Tibial nerve (tissue), 4 donors: ENCODE measurements at regions not wholly inside any gene's neighbourhood (a gene's known extent, or its start where the extent isn't known, plus 50 kb on each side); places are given as distances from the start of the nearest gene placed in this dataset.

ENCODE experiments used
- DNase-seq, 2 donors: peaks; one replicate each; pipeline ENCODE4 v3.0.0-alpha.2; 2019; ENCODE audit warnings: low spot score in 2 of 2
- H3K27ac ChIP-seq, 4 donors: fragments of 200-600 bp; sonication (generic) in 3 of 4; one replicate each; pipeline ENCODE4 v1.5.1; 2017 to 2019; ENCODE audit warnings: mild to moderate bottlenecking in 1 of 4
- H3K27me3 ChIP-seq, 2 donors: fragments of 200-600 bp; sonication (generic) in 1 of 2; one replicate each; pipeline versions ENCODE4 v1.5.1 to v1.6.0; 2017 to 2019
- H3K36me3 ChIP-seq, 3 donors: fragments of 200-600 bp; sonication (generic); one replicate each; pipeline ENCODE4 v1.5.1; 2018 to 2019
- H3K4me1 ChIP-seq, 4 donors: fragments of 200-600 bp; sonication (generic) in 3 of 4; one replicate each; pipeline ENCODE4 v1.5.1; 2017 to 2019
- H3K4me3 ChIP-seq, 4 donors: fragments of 200-600 bp; sonication (generic) in 3 of 4; one replicate each; pipeline ENCODE4 v1.5.1; 2017 to 2019; ENCODE audit warnings: mild to moderate bottlenecking in 1 of 4, moderate library complexity in 1 of 4
- H3K9me3 ChIP-seq, 4 donors: fragments of 200-600 bp; sonication (generic) in 3 of 4; one replicate each; pipeline ENCODE4 v1.5.1; 2017 to 2019
- EP300 ChIP-seq, 2 donors: sonication (generic); formaldehyde crosslinking; IDR thresholded peaks; one replicate each; pipeline ENCODE4 v1.6.1; 2017; ENCODE audit warnings: antibody characterized with exemption in 2 of 2, mild to moderate bottlenecking in 1 of 2
- POLR2A ChIP-seq, 2 donors: fragments of 450-650 bp; IDR thresholded peaks; one replicate each; pipeline ENCODE4 v1.6.1; 2017; ENCODE audit warnings: antibody characterized with exemption in 2 of 2, mild to moderate bottlenecking in 2 of 2, moderate library complexity in 2 of 2
- WGBS, 2 donors: methylation state at CpG; one replicate each; pipeline ENCODE4 v1.1.5; 2018; 5-methylcytosine and 5-hydroxymethylcytosine counted together
- TF ChIP-seq, protein P1 (sequence below), 5 experiments: fragments of 200-600 bp in 3 of 5; fragments of 450-650 bp in 2 of 5; sonication (generic) in 3 of 5; IDR thresholded peaks; one replicate each; pipeline ENCODE4 v1.5.1; 2016 to 2019; ENCODE audit warnings: antibody characterized with exemption in 5 of 5, mild to moderate bottlenecking in 3 of 5, moderate library complexity in 2 of 5

GRCh38 chr4:66055999-66056398, 385.7 kb upstream of the EPHA5 start:
- Histone ChIP-seq H3K4me1 (no peaks in the 10 kb centered on the region), H3K27me3 (no peaks in the 10 kb centered on the region), H3K36me3 (no peaks in the 10 kb centered on the region), H3K27ac (no peak overlapping the region), H3K4me3 (no peak overlapping the region), H3K9me3 (no peaks in the 10 kb centered on the region)
- TF ChIP-seq, protein P1, sequence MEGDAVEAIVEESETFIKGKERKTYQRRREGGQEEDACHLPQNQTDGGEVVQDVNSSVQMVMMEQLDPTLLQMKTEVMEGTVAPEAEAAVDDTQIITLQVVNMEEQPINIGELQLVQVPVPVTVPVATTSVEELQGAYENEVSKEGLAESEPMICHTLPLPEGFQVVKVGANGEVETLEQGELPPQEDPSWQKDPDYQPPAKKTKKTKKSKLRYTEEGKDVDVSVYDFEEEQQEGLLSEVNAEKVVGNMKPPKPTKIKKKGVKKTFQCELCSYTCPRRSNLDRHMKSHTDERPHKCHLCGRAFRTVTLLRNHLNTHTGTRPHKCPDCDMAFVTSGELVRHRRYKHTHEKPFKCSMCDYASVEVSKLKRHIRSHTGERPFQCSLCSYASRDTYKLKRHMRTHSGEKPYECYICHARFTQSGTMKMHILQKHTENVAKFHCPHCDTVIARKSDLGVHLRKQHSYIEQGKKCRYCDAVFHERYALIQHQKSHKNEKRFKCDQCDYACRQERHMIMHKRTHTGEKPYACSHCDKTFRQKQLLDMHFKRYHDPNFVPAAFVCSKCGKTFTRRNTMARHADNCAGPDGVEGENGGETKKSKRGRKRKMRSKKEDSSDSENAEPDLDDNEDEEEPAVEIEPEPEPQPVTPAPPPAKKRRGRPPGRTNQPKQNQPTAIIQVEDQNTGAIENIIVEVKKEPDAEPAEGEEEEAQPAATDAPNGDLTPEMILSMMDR (IDR thresholded peaks at IDR 0.05), result no peak
- TF ChIP-seq EP300 (IDR thresholded peaks at IDR 0.05) (no peak), POLR2A (IDR thresholded peaks at IDR 0.05) (no peak)
- no peak for DNase-seq

DNA sequence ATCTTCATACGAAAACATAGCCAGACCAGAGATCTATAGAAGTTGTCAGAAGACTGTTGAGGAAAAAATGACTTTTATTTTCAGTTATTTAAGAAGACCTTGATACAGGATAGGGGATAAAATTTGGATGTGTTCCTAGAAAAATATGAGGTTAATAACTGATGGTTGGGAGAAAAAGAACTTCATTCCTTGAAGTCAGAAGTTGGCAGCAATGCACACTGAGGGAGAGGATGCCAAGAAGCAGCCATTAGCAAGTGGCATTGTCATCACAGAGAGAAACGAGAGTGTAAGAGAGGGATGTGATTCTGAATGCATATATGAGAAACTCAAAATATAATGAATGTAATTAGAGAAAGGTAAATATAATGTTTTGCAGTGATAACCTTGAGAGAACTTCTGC, 382.1 kb upstream of the EPHA5 start:
- Histone ChIP-seq H3K27ac (no peak overlapping the region), H3K4me3 (no peak overlapping the region), H3K36me3 (no peaks in the 10 kb centered on the region), H3K4me1 (no peaks in the 10 kb centered on the region), H3K9me3 (no peaks in the 10 kb centered on the region), H3K27me3 (no peaks in the 10 kb centered on the region)
- TF ChIP-seq EP300 (IDR thresholded peaks at IDR 0.05), result no peak
- no peak for TF ChIP-seq POLR2A (IDR thresholded peaks at IDR 0.05)
- TF ChIP-seq, protein P1 (IDR thresholded peaks at IDR 0.05), result no peak
- 45 to 50% methylated on average over 2 of the region's 2 CpGs for WGBS, 2 donors
- DNase-seq, result no peak

DNA sequence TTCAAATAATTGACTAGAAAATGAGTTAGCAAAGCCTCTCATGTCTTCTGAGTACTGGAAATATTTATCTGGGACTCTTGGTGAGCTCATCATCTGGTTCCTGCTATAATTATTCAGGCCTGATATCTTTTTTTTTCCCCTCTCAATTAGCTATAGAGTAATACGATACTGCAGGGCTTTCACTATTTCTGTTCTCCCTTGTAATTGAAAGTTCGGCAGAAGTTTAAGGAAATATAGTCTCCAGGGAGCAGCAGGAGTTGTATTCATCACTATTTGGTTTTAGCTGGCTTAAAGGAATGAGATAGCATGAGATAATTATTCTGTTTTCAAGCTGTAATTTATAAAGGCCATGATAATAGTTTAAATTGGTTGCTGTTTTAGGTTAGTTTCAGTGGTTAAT, 378.6 kb upstream of the EPHA5 start:
- H3K4me1 ChIP-seq, result no peaks in the 10 kb centered on the region
- no peak for TF ChIP-seq POLR2A (IDR thresholded peaks at IDR 0.05)
- TF ChIP-seq, protein P1 (IDR thresholded peaks at IDR 0.05), result no peak
- TF ChIP-seq EP300 (IDR thresholded peaks at IDR 0.05), result no peak
- no peak for DNase-seq
- no peaks in the 10 kb centered on the region for H3K27me3 ChIP-seq
- H3K27ac ChIP-seq, result no peak overlapping the region
- H3K4me3 ChIP-seq, result no peak overlapping the region
- H3K9me3 ChIP-seq, result no peaks in the 10 kb centered on the region
- 31 to 35% methylated on average over 2 of the region's 2 CpGs for WGBS, 2 donors
- no peaks in the 10 kb centered on the region for H3K36me3 ChIP-seq

DNA sequence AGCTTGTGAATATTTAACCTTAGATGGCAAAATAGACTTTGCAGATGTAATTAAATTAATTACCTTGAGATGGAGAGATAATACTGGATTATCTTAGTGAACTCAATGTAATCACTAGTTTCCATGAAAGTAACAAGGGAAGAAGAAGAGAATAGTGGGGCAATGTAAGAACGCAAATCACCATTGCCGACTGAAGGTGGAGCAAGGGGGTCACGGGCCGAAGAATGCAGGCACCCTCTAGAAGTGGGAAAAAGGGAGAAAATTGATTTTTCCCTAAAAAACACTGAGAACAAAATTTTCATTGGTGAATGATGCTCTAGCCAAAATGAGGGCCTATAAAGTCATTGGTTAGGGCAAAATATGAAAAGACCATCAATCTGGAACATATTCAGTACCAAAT, 375.6 kb upstream of the EPHA5 start:
- Histone ChIP-seq H3K27ac (no peak overlapping the region), H3K36me3 (no peaks in the 10 kb centered on the region)
- 77 to 80% methylated on average over 4 of the region's 4 CpGs for WGBS, 2 donors

GRCh38 chr4:66035701-66036100, 365.4 kb upstream of the EPHA5 start:
- 88 to 94% methylated on average over 2 of the region's 2 CpGs for WGBS, 2 donors
- Histone ChIP-seq H3K36me3 (no peaks in the 10 kb centered on the region), H3K4me1 (no peaks in the 10 kb centered on the region), H3K4me3 (no peak overlapping the region), H3K27ac (no peak overlapping the region), H3K27me3 (no peaks in the 10 kb centered on the region), H3K9me3 (peaks cover 0 to 6% (median 0%) of the 10 kb centered on the region in 4 donors)
- no peak for DNase-seq
- TF ChIP-seq POLR2A (IDR thresholded peaks at IDR 0.05) (no peak), EP300 (IDR thresholded peaks at IDR 0.05) (no peak)
- TF ChIP-seq, protein P1 (IDR thresholded peaks at IDR 0.05), result no peak

More for the DNA sequence above, 375.6 kb upstream of the EPHA5 start:
- no peaks in the 10 kb centered on the region for H3K27me3 ChIP-seq
- no peaks in the 10 kb centered on the region for H3K4me1 ChIP-seq
- no peaks in the 10 kb centered on the region for H3K9me3 ChIP-seq
- DNase-seq, result no peak
- H3K4me3 ChIP-seq, result no peak overlapping the region
- TF ChIP-seq, protein P1 (IDR thresholded peaks at IDR 0.05), result no peak
- TF ChIP-seq EP300 (IDR thresholded peaks at IDR 0.05), result no peak
- TF ChIP-seq POLR2A (IDR thresholded peaks at IDR 0.05), result no peak
